ENCODE measurements at regions not wholly inside any gene's neighbourhood (a gene's known extent, or its start where the extent isn't known, plus 50 kb on each side); places are given as distances from the start of the nearest gene placed in this dataset.

DNA sequence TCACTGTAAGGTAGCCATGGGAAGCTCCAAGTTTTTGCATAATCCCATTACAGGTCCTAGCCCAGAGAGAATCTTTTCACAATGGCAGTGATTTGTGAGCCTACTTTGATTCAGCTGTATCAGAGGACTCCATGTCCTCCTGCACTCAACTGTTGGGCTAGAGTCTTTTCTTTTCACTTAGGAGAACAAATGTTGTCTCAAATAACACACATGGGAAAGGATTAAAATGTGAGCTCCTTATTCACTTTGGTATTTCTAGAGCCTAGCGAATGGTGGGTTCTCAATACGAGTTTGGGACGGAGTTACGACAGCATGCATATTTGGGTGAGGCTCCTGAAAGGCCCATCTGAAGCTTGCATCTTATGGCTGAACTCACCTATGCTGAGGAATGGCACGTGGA is 183.5 kb upstream of the STEAP4 start:
- Histone ChIP-seq H3K4me3 (no peak overlapping the region), H3K27ac (no peak overlapping the region)
- DNase-seq (ENCODE audit: low spot score): no peak
- TF ChIP-seq, protein P1, sequence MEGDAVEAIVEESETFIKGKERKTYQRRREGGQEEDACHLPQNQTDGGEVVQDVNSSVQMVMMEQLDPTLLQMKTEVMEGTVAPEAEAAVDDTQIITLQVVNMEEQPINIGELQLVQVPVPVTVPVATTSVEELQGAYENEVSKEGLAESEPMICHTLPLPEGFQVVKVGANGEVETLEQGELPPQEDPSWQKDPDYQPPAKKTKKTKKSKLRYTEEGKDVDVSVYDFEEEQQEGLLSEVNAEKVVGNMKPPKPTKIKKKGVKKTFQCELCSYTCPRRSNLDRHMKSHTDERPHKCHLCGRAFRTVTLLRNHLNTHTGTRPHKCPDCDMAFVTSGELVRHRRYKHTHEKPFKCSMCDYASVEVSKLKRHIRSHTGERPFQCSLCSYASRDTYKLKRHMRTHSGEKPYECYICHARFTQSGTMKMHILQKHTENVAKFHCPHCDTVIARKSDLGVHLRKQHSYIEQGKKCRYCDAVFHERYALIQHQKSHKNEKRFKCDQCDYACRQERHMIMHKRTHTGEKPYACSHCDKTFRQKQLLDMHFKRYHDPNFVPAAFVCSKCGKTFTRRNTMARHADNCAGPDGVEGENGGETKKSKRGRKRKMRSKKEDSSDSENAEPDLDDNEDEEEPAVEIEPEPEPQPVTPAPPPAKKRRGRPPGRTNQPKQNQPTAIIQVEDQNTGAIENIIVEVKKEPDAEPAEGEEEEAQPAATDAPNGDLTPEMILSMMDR (IDR thresholded peaks at IDR 0.05): no peak

DNA sequence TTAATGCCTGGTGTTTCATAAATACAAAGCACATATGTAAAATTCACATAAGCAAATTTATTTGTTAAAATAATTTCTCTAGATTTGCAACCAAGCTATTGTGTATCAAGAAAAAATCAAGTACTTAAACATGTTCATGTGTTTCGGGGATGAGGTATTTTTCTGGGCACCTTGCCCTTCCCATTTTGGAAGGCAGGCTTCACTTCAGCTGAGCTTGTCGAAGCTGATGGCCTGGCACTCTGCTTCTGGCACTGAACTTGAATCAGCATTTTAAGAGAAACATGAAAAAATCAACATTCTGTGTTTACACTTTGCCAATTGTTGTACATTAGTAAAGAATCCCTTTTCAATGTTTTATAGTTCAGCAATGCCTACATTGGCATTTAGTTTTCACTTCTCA is 179.1 kb upstream of the STEAP4 start:
- Histone ChIP-seq H3K4me3 (no peak overlapping the region), H3K27ac (no peak overlapping the region)
- no peak for DNase-seq (ENCODE audit: low spot score)
- TF ChIP-seq, protein P1 (IDR thresholded peaks at IDR 0.05): no peak

DNA sequence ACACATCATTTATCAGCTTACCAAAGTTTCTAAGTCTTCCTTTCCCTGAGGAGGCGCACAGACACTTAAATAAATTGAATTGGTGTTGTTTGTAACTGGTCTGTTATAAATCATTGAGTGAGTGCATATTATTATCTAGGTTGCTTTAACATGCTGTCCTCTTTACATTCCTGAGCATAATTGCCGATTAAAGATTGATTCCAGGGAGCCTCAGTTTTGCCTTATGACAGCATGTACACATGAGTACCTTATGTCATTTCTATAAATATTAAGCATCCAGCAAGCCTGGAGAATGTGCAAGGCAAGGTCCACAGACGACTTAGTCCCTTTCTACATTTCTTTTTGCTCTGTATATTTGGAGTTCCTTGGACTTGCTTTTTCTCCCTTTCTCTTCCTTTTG is 177.9 kb upstream of the STEAP4 start:
- Histone ChIP-seq H3K27ac (no peak overlapping the region), H3K4me3 (no peak overlapping the region)
- DNase-seq (ENCODE audit: low spot score): no peak
- TF ChIP-seq, protein P1 (IDR thresholded peaks at IDR 0.05): no peak

DNA sequence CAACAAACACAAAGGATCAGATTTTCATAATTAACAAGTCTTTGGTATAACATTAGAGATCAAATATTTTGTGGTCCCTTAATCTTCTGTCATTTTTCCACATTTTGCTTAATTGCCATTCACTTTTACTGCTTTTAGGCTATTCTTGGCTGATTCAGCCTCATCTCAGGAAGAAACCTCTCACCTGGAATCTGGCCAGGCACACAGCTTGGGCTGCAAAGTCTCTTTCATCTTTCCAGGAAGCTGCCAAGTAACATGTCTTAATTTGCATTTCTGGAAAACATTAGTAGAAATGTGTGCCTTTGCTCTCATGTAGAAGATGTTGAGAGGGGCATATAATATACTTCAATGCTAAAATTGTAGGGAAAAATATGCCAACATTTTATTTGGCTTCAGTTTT is 174.2 kb upstream of the STEAP4 start:
- Histone ChIP-seq H3K4me3 (no peak overlapping the region), H3K27ac (no peak overlapping the region)
- DNase-seq (ENCODE audit: low spot score): no peak
- TF ChIP-seq, protein P1 (IDR thresholded peaks at IDR 0.05): no peak

DNA sequence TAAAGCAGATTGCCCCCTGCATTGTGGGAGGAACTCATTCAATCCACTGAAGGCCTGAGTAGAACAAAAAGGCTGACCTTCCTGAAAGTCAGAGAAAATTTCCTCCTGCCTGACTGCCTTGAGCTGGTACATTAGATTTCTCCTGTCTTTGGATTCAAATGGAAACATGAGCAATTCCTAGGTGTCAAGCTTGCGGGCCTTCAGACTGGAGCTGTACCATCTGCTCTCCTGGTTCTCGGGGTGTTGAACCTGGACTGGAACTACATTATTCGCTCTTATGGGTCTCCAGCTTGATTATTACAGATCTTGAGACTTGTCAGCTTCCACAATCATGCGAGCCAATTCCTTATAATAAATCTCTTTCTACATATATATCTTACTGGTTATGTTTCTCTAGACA is 173.6 kb upstream of the STEAP4 start:
- TF ChIP-seq, protein P1 (IDR thresholded peaks at IDR 0.05): no peak
- Histone ChIP-seq H3K4me3 (no peak overlapping the region), H3K27ac (no peak overlapping the region)
- DNase-seq (ENCODE audit: low spot score): no peak

DNA sequence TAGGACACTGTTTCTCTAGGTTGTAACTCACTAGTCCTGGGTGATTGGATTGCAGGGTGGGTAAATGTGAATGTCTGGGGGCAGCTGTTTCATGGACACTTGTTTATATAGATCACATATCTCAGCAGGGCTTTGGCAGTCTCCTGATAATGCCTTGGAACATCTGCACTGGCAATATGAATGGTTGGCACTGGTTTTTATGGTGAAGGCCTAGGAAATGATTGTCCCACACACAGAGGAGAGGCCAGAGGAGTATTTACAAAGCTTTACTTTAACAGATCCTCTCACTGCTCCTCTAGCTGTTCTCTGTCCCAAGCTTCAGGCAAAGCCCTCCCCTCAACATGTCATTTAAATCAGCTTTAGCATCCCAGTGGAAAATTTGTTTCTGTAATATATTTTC is 171.3 kb upstream of the STEAP4 start:
- TF ChIP-seq, protein P1 (IDR thresholded peaks at IDR 0.05): no peak
- Histone ChIP-seq H3K4me3 (no peak overlapping the region), H3K27ac (no peak overlapping the region)
- no peak for DNase-seq (ENCODE audit: low spot score)

DNA sequence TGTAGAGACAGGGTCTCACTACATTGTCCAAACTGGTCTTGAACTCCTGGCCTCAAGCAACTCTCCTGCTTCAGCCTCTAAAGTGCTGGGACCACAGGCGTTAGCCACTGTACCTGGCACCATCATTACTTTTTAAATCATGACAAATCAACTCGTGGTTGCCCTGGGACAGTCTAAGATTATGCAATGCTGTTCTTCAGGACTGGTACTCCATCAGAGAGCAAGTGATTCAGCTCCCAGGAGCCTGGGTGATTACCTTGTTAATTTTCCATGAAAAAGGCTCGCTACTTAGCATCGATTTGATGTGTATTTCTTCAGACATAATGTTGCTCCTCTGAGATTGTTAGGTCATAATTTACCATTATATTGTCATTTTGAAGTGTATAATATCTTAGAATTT is 158.9 kb upstream of the STEAP4 start:
- no peak for DNase-seq (ENCODE audit: low spot score)
- TF ChIP-seq, protein P1 (IDR thresholded peaks at IDR 0.05): no peak
- no peak overlapping the region for H3K27ac ChIP-seq
- no peak overlapping the region for H3K4me3 ChIP-seq
